Stimulated activated CD8-positive, alpha-beta memory T cell treated with anti-CD3 and anti-CD28 coated beads, Interleukin-2, amount 100 ng/mL, for 48 hours (primary cell): ENCODE measurements at regions not wholly inside any gene's neighbourhood (a gene's known extent, or its start where the extent isn't known, plus 50 kb on each side); places are given as distances from the start of the nearest gene placed in this dataset.
"Not testable (repeated sequence)": the region's sequence is repeated elsewhere in the genome, so short reads cannot be mapped to it uniquely, and the experiment has no call there.

Experiments
- DNase-seq, 2 donors: peaks; one replicate each; pipeline ENCODE4 v3.0.0-alpha.2; 2020; ENCODE audit warnings: low read depth in 2 of 2

GRCh38 chr10:6926971-6927370 lies 346.9 kb upstream of the PRKCQ start:
- DNase-seq = no peak

GRCh38 chr10:6925146-6925545 lies 345.1 kb upstream of the PRKCQ start:
- no peak for DNase-seq

GRCh38 chr10:6924166-6924565 lies 344.1 kb upstream of the PRKCQ start:
- no peak for DNase-seq

- not testable (repeated sequence) for DNase-seq
Observed at GRCh38 chr10:6921026-6921425, 340.9 kb upstream of the PRKCQ start.

GRCh38 chr10:6920072-6921019 lies 340.3 kb upstream of the PRKCQ start:
- DNase-seq = peak; percentile 61 to 69

GRCh38 chr10:6919077-6919476 lies 339.0 kb upstream of the PRKCQ start:
- DNase-seq = no peak

- DNase-seq = peak; percentile 66 to 67
Observed at GRCh38 chr10:6918305-6918704, 338.2 kb upstream of the PRKCQ start.

GRCh38 chr10:6917125-6917524 lies 337.0 kb upstream of the PRKCQ start:
- DNase-seq = no peak

- no peak for DNase-seq
Observed at GRCh38 chr10:6916601-6917000, 336.5 kb upstream of the PRKCQ start.

- DNase-seq = no peak
Observed at GRCh38 chr10:6915307-6915706, 335.2 kb upstream of the PRKCQ start.

- DNase-seq = no peak
Observed at GRCh38 chr10:6912929-6913328, 332.9 kb upstream of the PRKCQ start.

GRCh38 chr10:6912424-6912823 lies 332.3 kb upstream of the PRKCQ start:
- DNase-seq = no peak

- no peak for DNase-seq
Observed at GRCh38 chr10:6912021-6912420, 331.9 kb upstream of the PRKCQ start.

- no peak for DNase-seq
Observed at GRCh38 chr10:6909905-6910560, 330.0 kb upstream of the PRKCQ start.

GRCh38 chr10:6907877-6908530 lies 327.9 kb upstream of the PRKCQ start:
- DNase-seq = no peak

- no peak for DNase-seq
Observed at GRCh38 chr10:6894405-6894804, 314.3 kb upstream of the PRKCQ start.

GRCh38 chr10:6892864-6893263 lies 312.8 kb upstream of the PRKCQ start:
- DNase-seq = no peak

- DNase-seq = no peak
Observed at GRCh38 chr10:6891924-6892323, 311.8 kb upstream of the PRKCQ start.

GRCh38 chr10:6889718-6890117 lies 309.6 kb upstream of the PRKCQ start:
- no peak for DNase-seq

GRCh38 chr10:6888434-6888833 lies 308.4 kb upstream of the PRKCQ start:
- DNase-seq = no peak

GRCh38 chr10:6885284-6885683 lies 305.2 kb upstream of the PRKCQ start:
- DNase-seq = no peak

GRCh38 chr10:6881987-6882386 lies 301.9 kb upstream of the PRKCQ start:
- no peak for DNase-seq
